ENCODE measurements at regions not wholly inside any gene's neighbourhood (a gene's known extent, or its start where the extent isn't known, plus 50 kb on each side); places are given as distances from the start of the nearest gene placed in this dataset.

DNA sequence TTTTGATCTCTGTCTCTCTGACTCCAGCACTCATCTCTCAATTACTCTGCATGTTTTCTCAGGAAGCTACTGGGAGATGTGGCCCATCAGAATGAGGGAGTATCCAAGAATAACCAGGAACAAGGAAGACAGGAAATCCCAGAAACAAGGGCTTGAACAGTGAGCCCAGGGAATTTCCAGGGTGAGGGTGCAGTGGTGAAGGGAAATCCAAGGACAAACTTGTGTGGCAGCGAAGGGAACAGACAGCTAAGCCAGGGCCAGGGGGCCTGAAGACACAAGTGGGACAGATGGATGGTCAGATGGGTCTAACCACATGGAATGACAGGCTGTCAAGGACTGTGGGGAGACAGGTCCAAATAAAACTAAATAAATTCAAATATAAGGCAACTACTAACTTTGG is 121.8 kb upstream of the ERRFI1 start:
- peaks cover 0 to 10% (median 0%) of the 10 kb centered on the region in 9 donors for H3K4me1 ChIP-seq
- DNase-seq (no peak), ATAC-seq (peak in 1 of 8 donors; percentile 31)
- H3K27me3 ChIP-seq: peaks cover 0 to 4% (median 0%) of the 10 kb centered on the region in 7 donors
- no peak for TF ChIP-seq CTCF (IDR thresholded peaks at IDR 0.05)
- H3K36me3 ChIP-seq: no peaks in the 10 kb centered on the region
- H3K4me3 ChIP-seq: no peak overlapping the region
- H3K9me3 ChIP-seq: no peaks in the 10 kb centered on the region
- 63 to 83% methylated on average over 1 of the region's 1 CpG for WGBS, 2 donors
- peak overlapping the region in 2 of 10 donors; percentile 5 to 24 for H3K27ac ChIP-seq
- intact Hi-C loops (cut with DNase I): no loop called here

DNA sequence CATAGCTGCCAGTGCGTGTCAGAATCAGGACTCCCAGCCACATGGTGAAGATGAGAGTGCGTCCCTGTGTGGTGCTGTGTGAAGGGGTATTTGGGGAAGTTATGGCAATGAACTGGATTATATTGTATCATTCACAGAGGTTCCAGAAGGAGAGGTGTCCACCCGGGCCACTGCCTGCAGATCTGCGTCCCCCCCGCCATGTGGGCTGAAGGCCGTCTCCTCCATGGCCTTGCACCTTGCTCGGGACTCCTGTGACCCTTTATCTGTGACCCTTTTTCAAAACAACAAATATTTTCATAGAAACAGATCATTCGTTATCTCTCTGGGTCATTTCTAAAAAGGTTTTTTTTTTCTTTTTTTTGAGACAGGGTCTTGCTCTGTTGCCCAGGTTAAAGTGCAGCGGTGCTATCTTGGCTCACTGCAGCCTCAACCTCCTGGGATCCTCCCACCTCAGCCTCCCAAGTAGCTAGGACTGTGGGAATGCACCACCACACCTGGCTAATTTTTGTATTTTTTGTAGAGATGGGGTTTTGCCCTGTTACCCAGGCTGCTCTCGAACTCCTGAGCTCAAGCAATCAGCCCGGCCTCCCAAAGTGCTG is 120.2 kb upstream of the ERRFI1 start:
- ATAC-seq (no peak), DNase-seq (no peak)
- H3K9me3 ChIP-seq: no peaks in the 10 kb centered on the region
- no peak overlapping the region for H3K27ac ChIP-seq
- intact Hi-C loops (cut with DNase I): no loop called here
- H3K36me3 ChIP-seq: no peaks in the 10 kb centered on the region
- TF ChIP-seq CTCF (IDR thresholded peaks at IDR 0.05): no peak
- 95% methylated on average over 11 of the region's 11 CpGs for WGBS, 2 donors
- H3K4me3 ChIP-seq: no peak overlapping the region
- peaks cover 0 to 10% (median 0%) of the 10 kb centered on the region in 9 donors for H3K4me1 ChIP-seq
- peaks cover 0 to 4% (median 0%) of the 10 kb centered on the region in 7 donors for H3K27me3 ChIP-seq

DNA sequence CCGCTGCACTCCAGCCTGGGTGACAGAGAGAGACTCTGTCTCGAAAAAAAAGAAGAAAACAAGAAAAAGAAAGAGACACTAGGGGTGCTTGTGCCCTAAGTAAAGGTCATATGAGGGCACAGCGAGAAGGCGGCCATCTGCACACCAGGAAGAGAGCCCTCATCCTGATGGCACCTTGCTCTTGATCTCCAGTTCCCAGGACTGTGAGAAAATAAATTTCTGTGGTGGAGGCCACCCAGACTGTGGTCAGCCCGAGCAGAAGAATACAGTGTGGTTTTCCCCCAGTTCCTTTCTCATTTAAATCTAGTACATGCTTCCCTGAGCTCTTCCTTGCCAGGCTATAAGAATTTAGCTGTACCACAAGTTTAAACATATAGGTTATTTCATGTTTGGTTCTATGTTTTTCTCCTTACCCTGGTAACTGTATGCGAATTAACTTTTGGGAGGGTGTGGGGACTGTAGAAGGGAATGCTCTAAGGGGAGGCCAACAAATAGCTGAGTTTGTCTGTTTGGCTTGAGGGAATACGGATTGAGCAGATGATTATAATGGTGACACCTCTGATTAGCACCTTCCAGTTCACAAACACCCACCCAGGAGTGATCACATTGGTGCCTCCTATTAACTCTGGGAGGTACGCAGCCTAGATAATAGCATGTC is 119.6 kb upstream of the ERRFI1 start:
- ATAC-seq (no peak), DNase-seq (no peak)
- intact Hi-C loops (cut with DNase I): no loop called here
- H3K36me3 ChIP-seq: no peaks in the 10 kb centered on the region
- WGBS, 2 donors: 79 to 89% methylated on average over 8 of the region's 8 CpGs
- H3K4me3 ChIP-seq: no peak overlapping the region
- peaks cover 0 to 10% (median 0%) of the 10 kb centered on the region in 9 donors for H3K4me1 ChIP-seq
- H3K27ac ChIP-seq: no peak overlapping the region
- no peaks in the 10 kb centered on the region for H3K9me3 ChIP-seq
- TF ChIP-seq CTCF (IDR thresholded peaks at IDR 0.05): no peak
- H3K27me3 ChIP-seq: peaks cover 0 to 4% (median 0%) of the 10 kb centered on the region in 7 donors

DNA sequence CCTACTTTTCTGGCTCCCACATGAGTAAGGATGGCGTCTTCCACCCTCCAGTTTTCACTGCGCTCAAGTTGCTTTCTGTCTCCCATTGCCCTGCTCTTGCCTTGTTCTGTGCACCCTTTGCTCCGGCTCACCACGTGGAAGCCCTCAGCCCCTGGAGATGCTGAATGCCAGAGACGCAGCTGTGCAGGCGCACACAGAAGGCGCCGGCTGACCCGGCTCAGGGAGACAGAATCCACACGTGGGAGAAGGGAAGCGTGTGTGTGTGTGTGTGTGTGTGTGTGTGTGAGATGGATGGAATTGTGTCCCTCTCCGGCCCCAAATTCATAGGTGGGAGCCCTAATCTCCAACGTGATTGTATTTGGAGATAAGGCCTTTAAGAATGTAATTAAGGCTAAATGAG is 118.2 kb upstream of the ERRFI1 start:
- H3K4me3 ChIP-seq: no peak overlapping the region
- no peak for DNase-seq
- peak in 2 of 8 donors; percentile 27 to 49 for ATAC-seq
- no peak overlapping the region for H3K27ac ChIP-seq
- peaks cover 0 to 10% (median 0%) of the 10 kb centered on the region in 9 donors for H3K4me1 ChIP-seq
- H3K27me3 ChIP-seq: peaks cover 0 to 4% (median 0%) of the 10 kb centered on the region in 7 donors
- TF ChIP-seq CTCF (IDR thresholded peaks at IDR 0.05): no peak
- H3K36me3 ChIP-seq: no peaks in the 10 kb centered on the region
- no peaks in the 10 kb centered on the region for H3K9me3 ChIP-seq
- 74 to 75% methylated on average over 13 of the region's 13 CpGs for WGBS, 2 donors
- intact Hi-C loops (cut with DNase I): no loop called here
